ENCODE measurements at regions not wholly inside any gene's neighbourhood (a gene's known extent, or its start where the extent isn't known, plus 50 kb on each side); places are given as distances from the start of the nearest gene placed in this dataset.
"Not testable (repeated sequence)": the region's sequence is repeated elsewhere in the genome, so short reads cannot be mapped to it uniquely, and the experiment has no call there.

DNA sequence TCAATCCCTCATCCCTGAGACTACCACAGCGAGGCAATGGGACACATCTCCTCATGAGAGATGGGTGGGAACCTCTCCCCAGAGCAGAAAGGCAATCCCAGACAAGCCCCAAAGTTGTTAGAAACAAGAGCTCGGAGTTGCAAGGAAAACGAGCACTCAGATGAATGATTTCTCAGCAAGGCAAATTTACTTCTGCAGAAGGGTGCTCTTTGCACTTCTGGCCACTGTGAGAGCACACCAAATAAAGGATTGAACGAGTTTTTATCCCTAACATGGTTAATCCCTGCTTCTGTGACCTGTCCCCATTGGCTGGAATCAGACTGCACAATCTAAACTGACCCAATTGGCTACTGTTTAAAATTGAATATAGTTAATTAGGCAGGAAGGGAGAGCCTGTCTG is 339.1 kb upstream of the POU1F1 start:
- intact Hi-C loops (cut with micrococcal nuclease), result no loop called here

DNA sequence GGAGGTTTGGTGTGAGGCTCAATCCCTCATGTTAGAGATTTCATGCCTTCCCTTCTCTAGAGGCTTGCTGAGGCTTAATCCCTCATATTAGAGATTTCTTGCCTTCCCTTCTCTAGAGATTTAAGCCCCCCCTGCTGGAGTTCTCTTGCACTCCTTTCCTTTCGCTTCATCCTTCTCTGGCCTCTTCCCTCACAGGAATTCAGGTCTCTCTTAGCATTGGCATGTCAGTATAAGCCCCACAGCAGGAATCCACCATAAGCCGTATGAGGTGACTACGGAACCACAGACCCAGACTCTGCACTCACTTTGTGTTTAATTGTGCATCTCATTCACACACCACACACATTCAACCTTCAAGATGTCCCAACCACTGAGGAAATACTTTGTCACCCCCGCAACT is 338.6 kb upstream of the POU1F1 start:
- intact Hi-C loops (cut with micrococcal nuclease), result no loop called here

DNA sequence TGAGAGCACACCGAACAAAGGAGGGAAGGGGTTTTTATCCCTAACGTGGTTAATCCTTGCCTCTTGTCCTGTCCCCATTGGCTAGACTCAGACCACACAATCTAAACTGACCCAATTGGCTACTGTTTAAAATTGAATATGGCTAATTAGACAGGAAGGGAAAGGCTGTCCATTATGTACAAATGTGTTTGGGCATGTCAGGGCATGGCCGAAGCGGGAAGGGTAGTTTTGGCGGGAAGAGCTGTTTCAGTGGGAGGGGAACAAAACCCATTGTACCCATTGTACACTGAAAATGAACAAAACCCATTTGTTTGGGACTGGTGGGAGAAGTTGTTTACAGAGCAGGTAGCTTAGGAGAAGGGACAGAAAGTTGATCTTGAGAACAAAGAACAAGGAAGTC is 330.9 kb upstream of the POU1F1 start:
- intact Hi-C loops (cut with micrococcal nuclease), result no loop called here

DNA sequence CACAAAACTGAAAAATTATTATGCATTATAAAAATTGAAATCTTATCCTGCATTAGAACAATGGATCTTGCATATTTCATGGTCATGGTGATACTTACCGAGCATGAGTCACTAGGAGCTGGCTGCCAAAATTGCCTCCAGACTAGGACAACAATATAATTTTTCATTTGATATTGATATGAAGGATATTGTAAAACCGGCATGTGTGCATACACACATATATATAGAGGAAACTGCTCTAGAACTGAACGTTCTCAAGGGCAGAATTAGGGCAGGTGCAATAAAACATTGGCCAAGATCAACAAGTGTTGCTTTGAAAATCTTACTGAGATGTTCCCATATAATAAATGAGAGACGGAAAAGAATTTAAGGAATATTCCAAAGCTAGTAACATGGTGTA is 319.4 kb upstream of the POU1F1 start:
- intact Hi-C loops (cut with micrococcal nuclease), result no loop called here

DNA sequence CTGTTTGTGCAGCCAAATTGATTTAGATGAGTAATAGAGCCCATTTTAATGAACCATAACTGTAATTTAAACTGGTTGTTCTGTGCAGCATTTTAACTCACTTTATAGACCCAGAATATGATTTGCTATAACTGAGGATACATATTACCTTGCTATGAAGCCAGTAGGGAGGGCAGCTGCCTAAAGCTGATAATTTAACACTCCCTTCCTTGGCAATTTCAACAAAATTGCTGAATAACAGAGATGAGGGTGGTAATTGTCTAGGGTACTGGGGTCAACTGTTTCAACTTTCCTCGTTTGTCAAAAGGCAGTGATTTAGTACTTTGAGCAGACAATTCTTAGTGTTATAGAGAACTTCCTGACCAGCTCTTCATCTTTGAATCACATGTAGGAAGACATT is 304.9 kb upstream of the POU1F1 start:
- intact Hi-C loops (cut with micrococcal nuclease), result no loop called here

DNA sequence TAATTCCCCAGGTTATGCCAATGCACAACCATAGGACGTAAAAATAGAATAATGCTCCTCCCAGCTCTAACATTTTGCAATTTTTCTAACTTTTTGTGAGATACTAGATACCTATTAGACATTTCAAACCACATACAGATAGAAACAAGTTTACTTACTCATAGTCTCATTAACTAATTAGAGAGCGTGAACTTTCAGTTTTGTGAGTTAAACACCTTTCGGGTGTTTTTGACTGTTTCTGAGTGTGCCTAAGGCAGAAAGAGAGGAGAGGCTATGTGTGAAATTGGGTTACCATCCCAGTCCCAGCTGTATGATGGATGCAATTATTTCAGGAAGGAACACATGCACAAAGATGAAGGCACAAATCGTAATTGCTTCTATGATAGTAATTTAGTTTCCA is 300.4 kb upstream of the POU1F1 start:
- intact Hi-C loops (cut with micrococcal nuclease), result no loop called here

DNA sequence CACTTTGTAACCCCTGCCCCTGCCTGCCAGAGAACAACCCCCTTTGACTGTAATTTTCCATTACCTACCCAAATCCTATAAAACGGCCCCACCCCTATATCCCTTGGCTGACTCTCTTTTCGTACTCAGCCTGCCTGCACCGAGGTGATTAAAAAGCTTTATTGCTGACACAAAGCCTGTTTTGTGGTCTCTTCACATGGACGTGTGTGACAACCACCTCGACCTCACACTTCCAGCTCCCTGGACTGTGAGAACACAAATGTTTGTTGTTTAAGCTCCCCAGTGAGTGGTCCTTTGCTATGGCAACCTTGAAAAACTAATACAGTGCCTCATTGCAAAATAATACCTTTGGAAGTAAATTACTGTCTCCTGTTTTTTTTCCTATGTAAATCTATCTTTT is 299.2 kb upstream of the POU1F1 start:
- intact Hi-C loops (cut with micrococcal nuclease), result no loop called here

DNA sequence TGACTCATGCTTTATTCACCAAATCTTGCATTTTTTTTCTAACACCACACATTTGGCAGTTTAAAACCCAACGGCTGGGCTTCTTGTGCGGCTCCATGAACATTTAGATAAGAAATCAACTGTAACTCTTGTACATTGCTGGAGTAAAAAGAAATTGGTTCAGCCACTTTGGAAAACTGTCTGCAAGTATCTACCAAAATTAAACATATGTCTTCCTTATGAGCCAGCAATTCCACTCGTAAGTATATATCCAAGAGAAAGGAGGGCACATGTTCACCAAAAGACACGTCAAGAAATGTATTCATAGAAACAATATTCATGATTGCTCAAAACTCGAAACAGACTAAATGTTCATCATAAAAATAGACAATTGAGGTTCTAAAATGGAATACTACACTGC is 291.9 kb upstream of the POU1F1 start:
- intact Hi-C loops (cut with micrococcal nuclease), result no loop called here

DNA sequence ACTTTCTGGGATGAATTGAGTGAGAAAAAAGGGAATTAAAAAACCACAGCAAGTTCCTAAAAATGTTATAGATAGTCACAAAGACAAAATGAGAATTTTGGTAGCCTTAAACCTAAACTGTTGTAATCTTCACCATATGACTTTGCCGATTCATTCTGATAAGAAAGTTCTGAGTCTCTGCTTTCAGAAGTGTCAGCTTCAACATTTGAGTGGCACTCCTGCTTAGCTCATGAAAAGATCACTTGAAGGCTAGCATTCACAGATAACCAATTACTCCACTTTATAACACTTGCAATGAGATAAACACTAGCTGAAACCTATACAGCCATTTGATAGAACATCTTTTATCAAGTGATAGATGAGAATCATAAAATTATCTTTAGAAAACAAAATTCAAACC is 288.1 kb upstream of the POU1F1 start:
- intact Hi-C loops (cut with micrococcal nuclease), result no loop called here

DNA sequence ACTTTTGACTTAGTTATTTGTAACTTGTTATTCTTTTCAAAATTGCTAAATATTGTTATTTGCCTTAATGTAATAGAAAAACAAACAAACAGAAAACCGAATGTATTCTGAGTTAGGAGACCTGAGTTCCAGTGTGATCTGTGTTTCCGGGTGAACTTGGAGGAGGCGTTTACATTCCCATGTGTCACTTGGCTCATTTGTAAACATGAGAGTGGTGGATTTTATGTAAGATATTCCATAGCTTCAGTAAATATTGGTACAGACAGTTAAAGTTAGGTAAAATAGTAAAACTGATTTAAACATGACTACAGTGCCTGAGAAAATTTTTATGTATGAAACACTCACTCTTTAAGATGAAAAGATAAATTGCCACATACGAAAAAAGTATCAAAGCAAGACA is 287.3 kb upstream of the POU1F1 start:
- intact Hi-C loops (cut with micrococcal nuclease), result no loop called here

DNA sequence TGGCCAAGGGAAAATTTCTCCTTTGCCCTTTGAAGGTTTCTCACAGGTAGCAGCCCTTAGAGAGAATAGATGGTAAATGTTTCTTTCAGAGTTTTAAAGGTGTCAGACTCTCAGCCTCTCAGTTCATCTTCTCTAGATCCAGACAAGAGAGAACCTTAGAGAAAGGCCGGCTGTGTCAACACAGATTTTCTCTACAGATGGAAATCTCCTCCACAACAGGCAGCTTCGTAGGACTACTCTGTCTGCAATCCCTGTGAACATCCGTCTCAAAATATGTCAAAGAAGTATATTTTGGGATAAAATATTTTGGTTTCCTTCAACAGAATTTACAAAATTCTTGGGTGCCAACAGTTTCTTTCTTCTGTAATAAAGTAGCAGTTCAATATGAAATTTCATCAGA is 282.1 kb upstream of the POU1F1 start:
- intact Hi-C loops (cut with micrococcal nuclease), result no loop called here

DNA sequence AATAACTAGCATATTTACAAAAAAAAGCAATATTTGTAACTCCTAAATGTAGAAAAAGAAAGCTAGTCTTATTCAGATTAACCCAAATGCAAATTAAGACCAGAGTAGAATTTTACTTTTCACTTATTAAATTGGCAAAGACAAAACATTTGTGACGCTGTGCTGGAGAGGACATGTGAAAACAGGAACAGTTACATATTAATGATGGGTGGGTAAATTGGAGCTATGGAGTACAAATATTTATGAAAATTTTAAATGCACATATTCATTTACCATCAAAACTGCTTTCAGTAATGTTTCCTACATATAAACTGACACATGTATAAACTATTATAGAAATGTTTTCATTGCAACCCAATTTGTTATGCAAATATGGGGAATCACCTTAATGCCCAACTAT is 278.9 kb upstream of the POU1F1 start:
- intact Hi-C loops (cut with micrococcal nuclease), result no loop called here

DNA sequence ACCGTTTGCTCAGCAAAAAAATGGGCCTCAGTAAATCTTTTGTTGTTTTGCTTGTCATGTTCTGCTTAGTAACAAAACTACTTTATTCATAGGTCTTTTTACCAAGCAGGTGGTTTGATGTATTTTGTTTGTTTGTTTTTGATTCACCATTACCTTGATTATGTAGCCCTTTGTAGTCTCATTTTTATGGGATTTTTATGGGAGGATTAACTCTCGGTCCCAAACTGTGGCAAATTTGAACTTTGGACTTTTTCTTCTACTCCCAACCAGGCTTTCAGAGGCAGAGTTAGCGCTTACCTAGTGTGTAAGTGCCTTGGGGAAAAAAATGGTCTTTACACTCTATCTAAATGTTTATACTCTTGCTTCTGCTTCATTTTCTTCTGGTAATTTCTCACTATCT is 276.7 kb upstream of the POU1F1 start:
- intact Hi-C loops (cut with micrococcal nuclease), result no loop called here

DNA sequence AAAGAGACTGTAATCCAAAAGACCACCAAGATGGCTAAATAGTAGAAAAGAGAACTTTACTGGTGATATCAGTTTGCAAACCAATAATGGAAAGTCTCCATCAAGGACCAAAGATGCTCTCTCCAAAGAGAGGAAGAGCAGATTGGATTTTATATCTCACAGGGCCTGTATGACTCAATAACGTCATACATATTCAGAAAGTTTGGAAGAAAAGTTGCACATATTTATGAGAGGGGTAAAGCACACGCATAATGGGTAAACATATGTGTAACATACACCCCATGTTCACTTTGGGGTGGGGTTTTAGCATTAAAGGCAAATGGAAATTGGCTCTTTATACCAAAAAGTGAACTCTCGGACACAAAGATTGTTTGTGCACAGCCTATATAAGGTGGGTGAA is 274.5 kb upstream of the POU1F1 start:
- intact Hi-C loops (cut with micrococcal nuclease), result no loop called here

DNA sequence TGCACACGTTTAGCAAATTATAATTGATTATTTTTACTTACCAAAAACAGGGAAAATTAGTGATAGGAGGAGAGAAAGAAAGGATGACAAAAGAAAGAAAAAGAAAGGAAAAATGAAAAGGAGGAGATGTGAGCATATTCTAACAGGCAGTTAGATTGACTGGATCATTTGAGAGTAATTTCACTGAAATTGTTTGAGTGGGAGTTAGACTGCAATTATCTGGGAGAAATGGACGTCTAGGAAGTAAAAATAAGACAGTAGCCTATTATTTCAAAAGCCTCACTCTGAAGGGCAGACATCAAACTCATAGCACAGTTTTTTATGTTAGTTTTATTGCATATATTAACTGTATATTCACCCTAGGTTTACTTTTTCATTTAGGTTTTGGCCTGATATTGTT is 272.8 kb upstream of the POU1F1 start:
- intact Hi-C loops (cut with micrococcal nuclease), result no loop called here

DNA sequence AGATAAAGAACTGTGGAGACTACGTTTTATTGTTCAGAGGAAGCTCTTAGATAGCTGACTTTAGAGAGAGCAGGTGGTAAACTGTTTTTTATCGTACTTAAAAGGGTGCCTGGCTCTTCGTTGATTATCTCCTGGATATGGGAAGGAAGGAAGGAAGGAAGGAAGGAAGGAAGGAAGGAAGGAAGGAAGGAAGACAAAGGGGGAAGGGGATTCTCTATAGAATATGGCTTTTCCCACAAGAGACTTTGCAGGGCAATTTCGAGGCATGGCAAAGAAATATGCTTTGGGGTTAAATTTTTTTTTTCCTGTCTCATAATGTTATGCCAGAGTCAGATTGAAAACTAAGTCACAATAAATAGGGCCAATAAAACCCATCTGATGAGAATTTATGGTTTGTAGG is 271.9 kb upstream of the POU1F1 start:
- intact Hi-C loops (cut with micrococcal nuclease), result no loop called here

DNA sequence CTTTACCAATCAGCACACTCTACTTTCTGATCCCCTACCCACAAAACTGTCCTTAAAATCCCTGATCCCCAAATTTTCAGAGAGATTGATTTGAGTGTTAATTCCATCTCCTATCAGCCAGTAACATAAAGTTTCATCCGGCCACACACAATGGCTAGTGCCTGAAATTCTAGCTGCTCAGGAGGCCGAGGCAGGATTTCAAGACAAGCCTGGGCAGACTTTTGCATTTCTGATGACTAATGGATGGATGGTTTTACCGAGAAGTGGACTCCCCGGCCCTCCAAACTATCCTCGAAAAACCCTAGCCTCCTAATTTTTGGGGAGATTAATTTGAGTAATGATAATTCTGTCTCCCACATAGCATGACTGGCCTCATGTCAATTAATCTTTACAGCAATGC is 269.8 kb upstream of the POU1F1 start:
- intact Hi-C loops (cut with micrococcal nuclease), result no loop called here

DNA sequence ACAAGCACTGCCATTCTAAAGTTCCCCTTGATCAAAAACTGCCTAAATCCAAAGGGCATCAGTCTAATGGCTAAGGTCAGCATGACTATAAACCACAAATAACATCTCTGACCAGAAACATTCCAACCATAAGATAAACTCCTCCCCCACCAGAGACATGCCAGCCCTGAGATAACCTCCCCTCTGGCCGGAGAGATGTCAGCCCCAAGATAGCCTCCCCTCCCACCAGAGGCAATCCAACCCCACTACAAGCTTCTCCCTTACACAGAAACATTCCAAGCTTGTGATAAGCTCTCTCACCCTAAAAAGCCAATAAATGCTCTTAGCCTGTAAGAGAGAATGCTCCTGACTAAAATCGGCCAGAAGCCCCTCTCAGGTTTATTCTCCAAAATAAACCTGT is 267.0 kb upstream of the POU1F1 start:
- intact Hi-C loops (cut with micrococcal nuclease), result not testable (repeated sequence)

DNA sequence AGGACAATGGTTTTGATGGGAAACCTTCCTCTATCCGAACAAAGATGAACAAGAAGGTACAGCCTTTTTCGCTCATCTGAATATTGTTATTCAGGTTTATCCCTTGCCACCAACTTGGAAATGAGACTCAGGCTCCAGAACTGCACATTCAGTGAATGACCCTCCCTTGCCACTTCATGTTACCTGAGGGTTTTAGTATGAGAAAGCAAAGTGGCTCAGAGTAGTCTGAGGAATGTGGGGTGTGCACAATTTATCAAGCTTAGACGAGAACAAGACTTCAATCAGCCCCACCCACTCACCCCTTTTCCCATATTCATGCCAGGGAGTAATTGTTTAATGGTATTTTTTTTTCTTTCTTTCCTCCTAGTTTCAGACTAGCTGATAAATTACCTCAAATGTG is 265.3 kb upstream of the POU1F1 start:
- intact Hi-C loops (cut with micrococcal nuclease), result no loop called here

DNA sequence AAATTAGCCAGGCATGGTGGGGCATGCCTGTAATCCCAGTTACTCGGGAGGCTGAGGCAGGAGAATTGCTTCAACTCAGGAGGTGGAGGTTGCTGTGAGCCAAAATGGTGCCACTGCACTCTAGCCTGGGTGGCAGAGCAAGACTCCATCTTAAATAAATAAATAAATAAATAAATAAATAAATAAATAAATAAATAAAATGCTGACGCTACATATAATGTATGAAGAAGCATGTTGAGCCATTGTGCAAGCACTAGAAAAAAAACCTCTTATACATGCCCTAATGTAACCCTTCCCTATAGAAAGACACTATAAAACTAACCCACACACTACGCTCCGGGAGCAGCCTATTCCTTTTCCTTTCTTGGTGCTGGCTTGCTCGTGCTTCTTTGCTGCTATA is 262.3 kb upstream of the POU1F1 start:
- intact Hi-C loops (cut with micrococcal nuclease), result not testable (repeated sequence)

DNA sequence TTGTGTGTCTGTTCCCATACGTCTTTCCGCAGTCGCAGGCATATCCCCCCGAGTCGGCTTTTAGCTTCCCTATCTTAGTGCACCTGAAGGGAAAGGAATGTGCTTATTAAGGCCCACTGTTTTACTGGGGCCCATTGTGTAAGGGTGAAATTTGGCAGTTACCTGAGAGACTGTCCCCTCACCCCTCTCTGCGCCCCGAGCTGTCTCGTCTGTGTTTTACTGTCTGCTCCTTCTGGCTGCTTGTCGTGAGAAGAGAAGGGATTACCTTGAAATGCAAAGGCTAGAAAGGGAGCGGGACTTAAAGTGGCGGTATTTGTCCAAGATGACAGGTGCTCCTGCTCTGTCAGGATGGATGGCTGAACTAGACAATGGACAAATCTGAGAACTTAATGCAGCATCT is 233.0 kb upstream of the POU1F1 start:
- intact Hi-C loops (cut with micrococcal nuclease), result no loop called here

DNA sequence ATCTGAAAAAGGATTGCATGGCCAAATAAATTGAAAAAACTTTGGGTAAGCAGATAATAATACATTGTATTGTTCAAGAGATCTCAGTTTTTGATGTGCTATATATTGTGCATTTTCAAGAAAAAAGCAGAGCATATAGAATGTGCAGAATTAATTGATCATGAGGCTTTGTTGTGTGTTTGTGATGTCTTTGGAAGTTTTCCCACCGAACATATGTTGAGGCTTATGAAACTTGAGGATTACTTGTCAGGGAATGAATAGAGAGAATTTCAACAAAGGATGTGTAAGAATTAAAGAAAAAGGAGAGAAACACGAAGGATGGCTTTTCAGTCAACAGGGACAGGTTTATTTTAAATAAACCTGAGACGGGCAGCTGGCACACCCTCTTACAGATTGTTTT is 232.5 kb upstream of the POU1F1 start:
- intact Hi-C loops (cut with micrococcal nuclease), result no loop called here

DNA sequence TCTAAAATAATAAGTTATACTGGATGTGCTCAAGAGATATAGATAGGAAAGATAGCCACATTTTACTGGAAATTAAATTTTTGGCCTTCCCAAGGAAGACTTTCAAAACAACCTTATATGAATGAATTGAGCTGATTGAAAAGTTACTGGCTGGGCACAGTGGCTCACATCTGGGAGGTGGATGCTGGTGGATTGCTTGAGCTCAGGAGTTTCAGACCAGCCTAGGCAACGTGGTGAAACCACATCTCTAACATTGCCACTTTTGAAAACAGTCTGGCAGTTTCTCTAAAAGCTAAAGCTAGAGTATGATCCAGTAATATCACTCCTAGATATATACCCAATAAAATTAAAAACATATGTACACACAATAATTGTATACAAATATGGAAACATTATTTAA is 231.4 kb upstream of the POU1F1 start:
- intact Hi-C loops (cut with micrococcal nuclease), result no loop called here

DNA sequence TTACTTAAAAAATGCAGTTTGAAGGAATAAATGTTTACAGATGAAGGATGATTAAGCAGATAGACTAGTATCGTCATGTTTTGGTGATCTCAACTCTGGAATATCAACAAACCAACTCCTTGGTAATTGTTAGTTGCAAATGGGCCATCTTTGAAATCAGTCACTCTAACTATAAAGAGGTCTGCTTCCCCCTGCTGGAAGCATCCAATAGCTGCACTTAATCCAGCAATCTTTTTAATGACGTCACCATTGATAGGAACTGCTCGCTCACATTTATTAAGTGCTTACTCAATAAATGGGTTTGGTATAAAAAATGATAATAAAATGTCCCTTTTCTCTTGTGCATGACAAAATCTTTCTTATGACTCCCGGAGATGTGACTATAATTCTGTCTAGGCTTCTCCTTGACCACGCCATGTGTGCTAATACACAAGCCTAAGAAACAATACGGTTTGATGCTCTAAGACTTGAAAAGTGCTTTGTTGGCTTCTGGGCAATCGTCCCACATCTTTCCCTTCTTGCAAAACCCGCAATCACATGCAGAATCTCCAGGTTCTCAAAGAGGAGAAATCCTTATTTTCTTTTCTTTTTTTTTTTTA is 227.6 kb upstream of the POU1F1 start:
- intact Hi-C loops (cut with micrococcal nuclease), result loop anchor here (1.0 kb wide), 3 partner anchors 154 to 244 kb away; no protein-coding TSS in a partner anchor

Data from T-helper 1 cell treated with Interleukin-12 subunit alpha and Interleukin-12 subunit beta and Interleukin-4 antibody, amounts not matched to agents 30 ng/mL and 1 ng/mL, for 36 hours (primary cell).